NCI-H1092 treated with DMSO at 0.1 percent for 48 hours (cell line): ENCODE measurements at regions not wholly inside any gene's neighbourhood (a gene's known extent, or its start where the extent isn't known, plus 50 kb on each side); places are given as distances from the start of the nearest gene placed in this dataset.
"Not testable (repeated sequence)": the region's sequence is repeated elsewhere in the genome, so short reads cannot be mapped to it uniquely, and the experiment has no call there.

Experiments
- DNase-seq: peaks from one replicate; lab custom pipeline; 2025; lab: John Stamatoyannopoulos, UW

- DNase-seq: no peak
These were observed 229.1 kb upstream of the OR4E1 start for GRCh38 chr14:21902561-21903181.

- not testable (repeated sequence) for DNase-seq
These were observed 221.2 kb upstream of the OR4E1 start for GRCh38 chr14:21894898-21895194.

DNA sequence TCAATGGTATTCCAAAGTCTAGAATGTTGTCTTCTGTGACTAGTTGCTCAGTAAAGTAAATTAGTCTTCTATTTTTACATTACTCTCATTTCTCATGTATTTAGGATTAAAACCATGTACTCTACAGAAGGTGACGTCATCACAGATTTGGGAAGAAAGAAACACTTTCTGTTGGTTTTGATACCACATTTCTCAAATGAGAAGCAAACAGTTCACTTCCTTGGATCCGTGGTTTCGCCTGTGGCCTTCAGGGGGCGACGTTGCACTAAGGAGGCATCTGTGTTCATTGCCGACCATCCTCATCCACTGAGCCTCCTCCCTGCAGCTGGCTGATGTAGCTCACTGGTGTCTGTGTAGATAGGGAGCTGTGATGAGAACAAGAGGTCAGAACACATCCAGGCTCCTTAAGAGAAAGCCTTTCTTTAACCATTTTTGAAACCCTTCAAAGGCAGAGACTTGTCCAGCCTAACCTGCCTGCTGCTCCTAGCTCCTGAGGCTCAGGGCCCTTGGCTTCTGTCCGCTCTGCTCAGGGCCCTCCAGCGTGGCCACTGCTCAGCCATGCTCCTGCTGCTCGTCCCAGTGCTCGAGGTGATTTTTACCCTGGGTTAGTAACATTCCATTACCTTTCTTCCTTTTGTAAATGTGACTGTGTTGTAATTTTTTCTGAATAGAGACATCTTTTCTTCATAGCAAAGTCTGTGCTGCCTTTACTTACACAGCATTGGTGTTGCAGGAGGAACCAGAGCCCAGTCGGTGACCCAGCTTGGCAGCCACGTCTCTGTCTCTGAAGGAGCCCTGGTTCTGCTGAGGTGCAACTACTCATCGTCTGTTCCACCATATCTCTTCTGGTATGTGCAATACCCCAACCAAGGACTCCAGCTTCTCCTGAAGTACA lies 220.6 kb upstream of the OR4E1 start:
- no peak for DNase-seq

DNA sequence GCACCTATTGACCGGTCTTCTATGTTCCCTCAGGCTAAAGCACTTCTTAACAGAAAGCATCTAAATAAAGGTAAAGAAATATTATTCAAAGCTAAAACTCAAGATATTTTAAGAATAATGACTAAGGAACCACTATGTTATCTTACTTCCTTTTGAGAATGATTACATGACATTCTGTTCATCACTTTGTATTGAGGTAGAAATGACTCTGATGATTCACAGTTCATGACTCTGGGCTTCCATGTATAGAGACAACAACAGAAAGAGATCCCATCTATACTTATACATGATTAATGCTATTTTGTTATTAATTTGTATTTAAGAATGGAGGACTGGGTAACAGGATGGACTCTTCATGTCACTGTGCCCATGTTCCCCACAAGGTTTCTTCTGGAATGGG lies 218.3 kb upstream of the OR4E1 start:
- no peak for DNase-seq

GRCh38 chr14:21884995-21885394 lies 211.4 kb upstream of the OR4E1 start:
- no peak for DNase-seq

- DNase-seq: no peak
These were observed 208.6 kb upstream of the OR4E1 start for GRCh38 chr14:21882226-21882625.

DNA sequence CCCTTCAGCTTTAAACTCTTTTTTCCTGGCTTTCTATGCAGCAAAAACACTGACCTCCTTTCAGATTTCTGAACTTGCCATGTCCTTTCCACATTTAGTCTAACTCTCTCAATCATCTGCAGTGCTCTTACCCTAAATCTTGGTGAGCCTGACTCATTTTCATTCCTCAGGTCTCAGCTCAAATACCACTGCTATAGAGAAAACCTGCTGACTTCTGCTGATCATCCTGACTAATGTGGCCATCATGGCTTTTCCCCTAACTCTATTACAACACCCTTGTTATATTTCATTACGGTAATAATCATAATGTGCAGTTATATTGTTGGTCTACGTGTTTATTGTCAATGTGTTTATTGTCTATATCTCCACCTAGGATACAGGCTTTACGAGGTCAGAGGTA lies 207.3 kb upstream of the OR4E1 start:
- no peak for DNase-seq

- DNase-seq: no peak
These were observed 202.2 kb upstream of the OR4E1 start for GRCh38 chr14:21875791-21876190.

DNA sequence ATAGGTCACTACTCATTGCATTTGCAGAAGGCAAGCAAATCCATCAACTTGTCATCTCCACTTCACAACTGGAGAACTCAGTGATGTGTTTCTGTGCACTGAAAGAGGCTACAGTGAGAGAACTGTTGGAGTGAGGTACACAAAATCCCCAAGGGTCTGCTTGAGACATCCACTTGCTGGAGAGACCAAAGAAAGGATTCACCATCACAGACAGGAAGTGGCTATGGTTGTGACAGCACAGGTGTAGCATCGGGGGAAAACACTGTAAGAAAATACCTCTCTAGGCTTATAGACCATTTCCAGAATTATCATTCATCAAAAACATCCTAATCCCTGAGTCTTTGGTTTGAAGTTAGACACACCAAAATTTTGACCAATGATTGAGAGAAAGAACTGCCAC lies 201.3 kb upstream of the OR4E1 start:
- no peak for DNase-seq

- no peak for DNase-seq
These were observed 200.5 kb upstream of the OR4E1 start for GRCh38 chr14:21874167-21874566.

DNA sequence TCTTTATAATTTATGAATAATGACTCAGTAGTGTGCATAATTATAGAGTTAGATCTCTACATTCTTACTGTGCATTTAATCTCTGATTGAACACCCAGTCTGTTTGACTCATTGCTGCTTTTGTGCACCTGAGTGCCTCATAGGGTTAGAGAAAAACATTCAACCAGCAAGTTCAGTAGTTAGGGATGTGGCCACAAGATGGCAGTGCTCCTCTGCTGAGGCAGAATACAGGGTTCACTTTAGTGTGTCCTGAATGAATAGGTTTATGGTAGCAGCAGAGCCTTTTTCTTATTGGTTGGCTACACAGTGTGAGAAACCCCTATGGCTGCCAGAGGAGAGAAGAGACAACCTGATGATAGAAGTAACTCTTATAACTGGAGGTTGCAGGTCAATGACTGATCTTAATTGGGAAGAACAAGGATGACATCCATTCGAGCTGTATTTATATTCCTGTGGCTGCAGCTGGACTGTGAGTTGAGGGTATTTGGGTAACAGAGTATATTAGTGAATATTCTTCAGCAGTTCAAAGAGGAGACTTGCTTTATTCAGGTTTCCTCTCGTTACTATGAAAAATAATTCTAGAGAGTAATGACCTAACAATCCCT lies 194.9 kb upstream of the OR4E1 start:
- DNase-seq: peak; percentile 21

- DNase-seq: no peak
These were observed 193.9 kb upstream of the OR4E1 start for GRCh38 chr14:21867541-21867940.

DNA sequence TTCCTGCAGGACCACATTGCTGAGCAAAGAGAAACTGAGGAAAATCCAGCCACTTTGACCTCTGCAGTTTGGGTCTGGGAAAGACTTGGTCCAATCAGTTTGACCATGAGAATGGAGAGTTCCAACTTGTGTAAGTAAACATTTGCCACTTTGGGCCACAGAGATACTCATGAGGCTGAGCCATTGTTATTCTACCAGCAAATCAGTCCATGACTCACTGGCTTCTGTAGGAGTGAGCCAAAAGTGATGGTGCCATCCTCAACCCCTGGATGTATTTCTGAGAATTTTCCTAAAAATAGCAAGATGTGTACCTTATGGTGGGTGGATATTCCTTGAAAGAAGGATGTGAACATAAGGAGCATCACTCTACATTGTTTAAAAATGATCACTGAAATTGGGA lies 192.9 kb upstream of the OR4E1 start:
- DNase-seq: no peak

GRCh38 chr14:21863289-21863688 lies 189.7 kb upstream of the OR4E1 start:
- no peak for DNase-seq

GRCh38 chr14:21861153-21861552 lies 187.5 kb upstream of the OR4E1 start:
- DNase-seq: no peak

DNA sequence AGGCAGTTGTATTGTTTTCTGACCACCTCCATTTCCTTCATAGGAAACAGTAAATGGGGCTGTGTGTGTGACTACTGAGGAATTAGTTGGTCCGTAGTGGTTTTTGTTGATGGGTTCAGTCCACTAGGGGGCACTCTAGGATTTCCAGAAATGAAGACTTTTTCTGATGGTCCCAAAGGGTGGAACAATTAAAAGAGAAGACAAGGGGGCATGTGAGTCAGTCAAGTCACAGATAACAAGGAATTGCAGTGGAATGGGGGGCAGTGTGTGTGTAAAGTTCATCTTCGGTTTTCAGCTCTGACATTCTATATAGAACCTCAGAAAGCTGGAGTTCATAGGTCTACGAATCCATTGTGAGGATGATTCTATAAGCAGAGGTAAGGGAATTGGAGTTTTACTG lies 186.6 kb upstream of the OR4E1 start:
- no peak for DNase-seq

- DNase-seq: no peak
These were observed 179.2 kb upstream of the OR4E1 start for GRCh38 chr14:21852775-21853174.

GRCh38 chr14:21852061-21852664 lies 178.5 kb upstream of the OR4E1 start:
- no peak for DNase-seq

DNA sequence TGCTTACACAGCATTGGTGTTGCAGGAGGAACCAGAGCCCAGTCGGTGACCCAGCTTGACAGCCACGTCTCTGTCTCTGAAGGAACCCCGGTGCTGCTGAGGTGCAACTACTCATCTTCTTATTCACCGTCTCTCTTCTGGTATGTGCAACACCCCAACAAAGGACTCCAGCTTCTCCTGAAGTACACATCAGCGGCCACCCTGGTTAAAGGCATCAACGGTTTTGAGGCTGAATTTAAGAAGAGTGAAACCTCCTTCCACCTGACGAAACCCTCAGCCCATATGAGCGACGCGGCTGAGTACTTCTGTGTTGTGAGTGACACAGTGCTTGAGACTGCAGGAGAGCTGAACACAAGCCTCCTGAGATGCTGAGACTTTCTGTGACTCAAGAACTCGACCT lies 173.3 kb upstream of the OR4E1 start:
- DNase-seq: not testable (repeated sequence)

GRCh38 chr14:21846227-21846885 lies 172.7 kb upstream of the OR4E1 start:
- DNase-seq: no peak

- no peak for DNase-seq
These were observed 167.1 kb upstream of the OR4E1 start for GRCh38 chr14:21840765-21841164.

- DNase-seq: no peak
These were observed 160.2 kb upstream of the OR4E1 start for GRCh38 chr14:21833836-21834235.
